Mesenchymal stem cell (in vitro differentiated cells and primary cell): ENCODE measurements at regions not wholly inside any gene's neighbourhood (a gene's known extent, or its start where the extent isn't known, plus 50 kb on each side); places are given as distances from the start of the nearest gene placed in this dataset.
"Not testable (repeated sequence)": the region's sequence is repeated elsewhere in the genome, so short reads cannot be mapped to it uniquely, and the experiment has no call there.

Experiments used
- DNase-seq: peaks from one replicate; pipeline ENCODE4 v3.0.0-alpha.2; 2013
- H2AFZ ChIP-seq: one replicate; pipeline ENCODE4 v1.6.1; 2013; ENCODE audit warnings: low read depth, mild to moderate bottlenecking, control low read depth, inconsistent platforms, low read length, moderate library complexity
- H2AK5ac ChIP-seq: 2 replicates; pipeline ENCODE4 v1.6.1; 2013; ENCODE audit warnings: low read length, moderate library complexity, mild to moderate bottlenecking, inconsistent platforms; ENCODE audit not compliant: severe bottlenecking
- H2BK120ac ChIP-seq: one replicate; pipeline ENCODE4 v1.6.1; 2013; ENCODE audit warnings: low read depth, mild to moderate bottlenecking, inconsistent platforms, low read length, moderate library complexity
- H2BK12ac ChIP-seq, 2 experiments: one replicate each; pipeline ENCODE4 v1.6.1; 2013; ENCODE audit warnings: inconsistent platforms in 2 of 2, low read length in 2 of 2, mild to moderate bottlenecking in 2 of 2, moderate library complexity in 2 of 2, control low read depth in 1 of 2
- H2BK15ac ChIP-seq: one replicate; pipeline ENCODE4 v1.6.1; 2013; ENCODE audit warnings: mild to moderate bottlenecking, low read depth, inconsistent platforms; ENCODE audit not compliant: poor library complexity, severe bottlenecking
- H2BK5ac ChIP-seq: 2 replicates; pipeline ENCODE4 v1.6.1; 2013; ENCODE audit warnings: low read depth, mild to moderate bottlenecking, low read length, control low read depth, inconsistent platforms; ENCODE audit not compliant: poor library complexity, severe bottlenecking
- H3K14ac ChIP-seq, 2 experiments: one replicate each; pipeline ENCODE4 v1.6.1; 2013; ENCODE audit warnings: inconsistent platforms in 2 of 2, low read length in 2 of 2, control low read depth in 1 of 2, mild to moderate bottlenecking in 1 of 2, moderate library complexity in 1 of 2
- H3K18ac ChIP-seq, 2 experiments: one replicate each; pipeline ENCODE4 v1.6.1; 2013; ENCODE audit warnings: inconsistent platforms in 2 of 2, low read length in 2 of 2, control low read depth in 1 of 2, low read depth in 1 of 2, mild to moderate bottlenecking in 1 of 2
- H3K23ac ChIP-seq, 2 experiments: one replicate each; pipeline ENCODE4 v1.6.1; 2013; ENCODE audit warnings: inconsistent platforms in 2 of 2, low read length in 2 of 2, mild to moderate bottlenecking in 2 of 2, moderate library complexity in 2 of 2, control low read depth in 1 of 2
- H3K27ac ChIP-seq: 2 replicates; pipeline ENCODE4 v1.5.1; 2013; ENCODE audit warnings: mild to moderate bottlenecking, moderate library complexity, low read length, control low read depth, inconsistent platforms; ENCODE audit not compliant: poor library complexity, severe bottlenecking
- H3K27me3 ChIP-seq, 2 experiments: 2 replicates each; pipeline versions ENCODE4 v1.6.1 to v1.7.0; 2013; ENCODE audit warnings: low read length in 2 of 2, mild to moderate bottlenecking in 2 of 2, moderate library complexity in 2 of 2, control low read depth in 1 of 2, inconsistent platforms in 1 of 2; ENCODE audit not compliant: control insufficient read depth in 1 of 2, insufficient read depth in 1 of 2
- H3K36me3 ChIP-seq, 2 experiments: 2 replicates each; pipeline versions ENCODE4 v1.6.1 to v1.7.0; 2013; ENCODE audit warnings: low read length in 2 of 2, control low read depth in 1 of 2, inconsistent platforms in 1 of 2, low read depth in 1 of 2, mild to moderate bottlenecking in 1 of 2; ENCODE audit not compliant: insufficient read depth in 2 of 2, control insufficient read depth in 1 of 2
- H3K4ac ChIP-seq, 2 experiments: one replicate each; pipeline ENCODE4 v1.6.1; 2013; ENCODE audit warnings: inconsistent platforms in 2 of 2, low read length in 2 of 2, mild to moderate bottlenecking in 2 of 2, moderate library complexity in 2 of 2, control low read depth in 1 of 2, low read depth in 1 of 2
- H3K4me1 ChIP-seq: 2 replicates; pipeline ENCODE4 v1.6.1; 2013; ENCODE audit warnings: low read depth, low read length, control low read depth; ENCODE audit not compliant: control insufficient read depth, insufficient read depth
- H3K4me2 ChIP-seq: 2 replicates; pipeline ENCODE4 v1.6.1; 2013; ENCODE audit warnings: low read length, mild to moderate bottlenecking, inconsistent platforms; ENCODE audit not compliant: poor library complexity, severe bottlenecking
- H3K4me3 ChIP-seq, 2 experiments: 2 replicates each; pipeline versions ENCODE4 v1.5.1 to v1.7.0; 2013; ENCODE audit warnings: low read length in 2 of 2, mild to moderate bottlenecking in 2 of 2, control low read depth in 1 of 2, low read depth in 1 of 2; ENCODE audit not compliant: insufficient read depth in 1 of 2
- H3K79me1 ChIP-seq: replicated peaks from 2 replicates; pipeline ENCODE4 v1.6.1; 2013; ENCODE audit warnings: mild to moderate bottlenecking, control low read depth, low read length, inconsistent platforms; ENCODE audit not compliant: poor library complexity, severe bottlenecking
- H3K9ac ChIP-seq: 2 replicates; pipeline ENCODE4 v1.7.0; 2013; ENCODE audit warnings: mild to moderate bottlenecking, low read length, moderate library complexity
- H3K9me3 ChIP-seq: 2 replicates; pipeline ENCODE4 v1.7.0; 2013; ENCODE audit warnings: mild to moderate bottlenecking, low read length; ENCODE audit not compliant: control insufficient read depth
- H4K8ac ChIP-seq: one replicate; pipeline ENCODE4 v1.6.1; 2013; ENCODE audit warnings: inconsistent platforms, mild to moderate bottlenecking, low read length, moderate library complexity
- H4K91ac ChIP-seq: one replicate; pipeline ENCODE4 v1.6.1; 2013; ENCODE audit warnings: mild to moderate bottlenecking, low read length, inconsistent platforms
- WGBS: methylation state at CpG from one replicate; pipeline ENCODE4 v1.1.7; 2013; ENCODE audit warnings: mixed read lengths; 5-methylcytosine and 5-hydroxymethylcytosine counted together

DNA sequence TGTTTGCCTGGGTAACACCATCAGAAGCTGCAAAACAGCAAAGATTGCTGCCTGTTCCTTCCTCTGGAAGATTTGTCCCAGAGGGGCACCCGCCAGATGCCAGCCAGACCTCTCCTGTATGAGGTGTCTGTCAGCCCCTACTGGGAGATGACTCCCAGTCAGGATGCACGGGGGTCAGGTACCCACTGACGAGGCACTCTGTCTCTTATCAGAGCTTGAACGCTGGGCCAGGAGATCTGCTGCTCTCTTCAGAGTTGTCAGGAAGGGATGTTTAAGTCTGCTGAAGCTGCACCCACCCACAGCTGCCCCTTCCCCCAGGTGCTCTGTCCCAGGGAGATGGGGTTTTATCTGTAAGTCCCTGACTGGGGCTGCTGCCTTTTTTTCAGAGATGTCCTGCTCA, 207.4 kb upstream of the PDE3A start:
- not testable (repeated sequence) for H3K27me3 ChIP-seq, H3K27ac ChIP-seq, H3K4me1 ChIP-seq, H3K4me2 ChIP-seq, H4K91ac ChIP-seq, H2AFZ ChIP-seq, H3K9me3 ChIP-seq, H3K9ac ChIP-seq, H3K23ac ChIP-seq, H2AK5ac ChIP-seq, H2BK5ac ChIP-seq, H3K4ac ChIP-seq, H3K14ac ChIP-seq, H3K4me3 ChIP-seq, H3K36me3 ChIP-seq, H2BK12ac ChIP-seq, H3K79me1 ChIP-seq, H2BK120ac ChIP-seq, H2BK15ac ChIP-seq, DNase-seq, H4K8ac ChIP-seq
- WGBS: 63% methylated on average over 4 of the region's 4 CpGs
- H3K18ac ChIP-seq: peak overlapping the region in 1 of 2 experiments; percentile 21

DNA sequence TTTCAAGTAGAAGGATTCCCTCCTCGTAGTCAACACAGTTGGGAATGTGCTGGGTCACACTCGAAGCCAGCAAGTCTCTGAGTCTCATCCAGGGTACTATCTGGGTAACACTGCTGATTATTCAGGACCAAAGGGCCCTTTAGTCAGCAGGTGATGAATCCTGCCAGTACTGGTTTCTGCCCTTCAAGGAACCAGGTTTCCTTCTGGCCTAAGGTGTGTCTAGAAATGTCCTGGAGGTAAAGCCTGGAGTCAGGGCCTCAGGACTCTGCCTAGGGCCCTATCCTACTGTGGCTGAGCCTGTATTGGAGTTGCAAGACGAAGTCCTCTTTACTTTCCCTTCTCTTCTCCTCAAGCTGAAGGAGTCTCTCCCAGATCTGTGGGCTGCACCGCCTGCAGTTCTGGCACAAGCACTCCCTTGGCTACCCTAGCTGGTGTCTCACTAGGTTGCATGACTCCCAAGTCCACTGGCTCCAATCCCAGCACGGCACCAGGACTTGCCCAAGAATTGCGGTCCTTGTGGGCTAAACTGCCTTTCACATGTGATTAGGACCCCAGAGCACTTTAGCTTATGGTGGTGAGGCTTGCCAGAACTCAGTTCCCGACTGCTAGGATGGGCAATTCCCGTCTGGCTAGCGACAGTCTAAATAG, 193.7 kb upstream of the PDE3A start:
- no peaks in the 10 kb centered on the region for H3K27me3 ChIP-seq
- no peaks in the 10 kb centered on the region for H3K36me3 ChIP-seq
- no peak overlapping the region for H3K4ac ChIP-seq
- no peak overlapping the region for H3K4me3 ChIP-seq
- H3K27ac ChIP-seq: no peak overlapping the region
- H2BK5ac ChIP-seq: no peak overlapping the region
- H2AFZ ChIP-seq: no peak overlapping the region
- no peak overlapping the region for H2BK120ac ChIP-seq
- H4K8ac ChIP-seq: no peak overlapping the region
- H3K79me1 ChIP-seq: no peaks in the 10 kb centered on the region
- no peak for DNase-seq
- H3K9me3 ChIP-seq: no peaks in the 10 kb centered on the region
- no peak overlapping the region for H3K14ac ChIP-seq
- no peak overlapping the region for H3K23ac ChIP-seq
- no peaks in the 10 kb centered on the region for H3K4me1 ChIP-seq
- H3K9ac ChIP-seq: no peak overlapping the region
- no peak overlapping the region for H2BK12ac ChIP-seq
- no peak overlapping the region for H4K91ac ChIP-seq
- H2BK15ac ChIP-seq: no peak overlapping the region
- H3K4me2 ChIP-seq: no peak overlapping the region
- no peak overlapping the region for H3K18ac ChIP-seq
- no peak overlapping the region for H2AK5ac ChIP-seq
- WGBS: 92% methylated on average over 9 of the region's 9 CpGs

DNA sequence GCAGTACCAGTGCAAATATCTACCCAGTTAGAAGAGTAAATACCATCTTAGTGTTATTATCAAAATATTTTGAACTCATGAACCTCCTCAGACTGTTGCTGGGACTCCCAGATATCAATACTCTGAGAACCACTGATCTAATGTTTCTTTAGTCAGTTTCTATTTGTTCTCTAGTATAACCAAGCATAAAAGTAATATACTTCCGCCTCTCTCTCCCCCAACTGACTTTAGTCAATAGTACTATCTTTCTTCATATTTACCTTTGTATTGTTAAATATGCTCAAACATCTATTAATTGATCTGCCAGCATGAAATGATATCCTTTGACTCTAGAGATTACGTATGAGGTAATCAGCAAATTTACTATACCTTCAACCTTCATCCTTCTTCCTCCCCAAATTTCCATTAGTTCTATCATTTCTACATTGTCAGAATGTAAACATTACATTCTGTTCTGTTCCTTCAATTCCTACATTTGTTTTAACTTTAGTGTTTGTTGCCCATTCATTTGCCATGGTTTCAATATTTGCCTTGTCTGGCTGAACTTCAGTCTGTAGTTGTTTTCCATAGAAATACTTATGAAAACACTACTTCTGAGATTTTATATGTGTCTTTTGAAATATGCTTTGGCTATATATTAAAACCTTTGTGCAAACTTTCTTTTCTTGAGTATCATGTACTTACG, 192.5 kb upstream of the PDE3A start:
- H2AK5ac ChIP-seq: no peak overlapping the region
- H3K4ac ChIP-seq: no peak overlapping the region
- H3K4me1 ChIP-seq: no peaks in the 10 kb centered on the region
- H3K36me3 ChIP-seq: no peaks in the 10 kb centered on the region
- DNase-seq: no peak
- no peak overlapping the region for H3K14ac ChIP-seq
- no peak overlapping the region for H2BK12ac ChIP-seq
- H2BK5ac ChIP-seq: no peak overlapping the region
- H3K23ac ChIP-seq: no peak overlapping the region
- H3K4me3 ChIP-seq: no peak overlapping the region
- H3K4me2 ChIP-seq: no peak overlapping the region
- no peak overlapping the region for H3K9ac ChIP-seq
- no peak overlapping the region for H3K27ac ChIP-seq
- H3K79me1 ChIP-seq: no peaks in the 10 kb centered on the region
- H4K8ac ChIP-seq: no peak overlapping the region
- no peaks in the 10 kb centered on the region for H3K27me3 ChIP-seq
- no peak overlapping the region for H2BK120ac ChIP-seq
- WGBS: 91% methylated on average over 1 of the region's 3 CpGs
- no peaks in the 10 kb centered on the region for H3K9me3 ChIP-seq
- no peak overlapping the region for H2BK15ac ChIP-seq
- H3K18ac ChIP-seq: no peak overlapping the region
- no peak overlapping the region for H4K91ac ChIP-seq
- H2AFZ ChIP-seq: no peak overlapping the region

DNA sequence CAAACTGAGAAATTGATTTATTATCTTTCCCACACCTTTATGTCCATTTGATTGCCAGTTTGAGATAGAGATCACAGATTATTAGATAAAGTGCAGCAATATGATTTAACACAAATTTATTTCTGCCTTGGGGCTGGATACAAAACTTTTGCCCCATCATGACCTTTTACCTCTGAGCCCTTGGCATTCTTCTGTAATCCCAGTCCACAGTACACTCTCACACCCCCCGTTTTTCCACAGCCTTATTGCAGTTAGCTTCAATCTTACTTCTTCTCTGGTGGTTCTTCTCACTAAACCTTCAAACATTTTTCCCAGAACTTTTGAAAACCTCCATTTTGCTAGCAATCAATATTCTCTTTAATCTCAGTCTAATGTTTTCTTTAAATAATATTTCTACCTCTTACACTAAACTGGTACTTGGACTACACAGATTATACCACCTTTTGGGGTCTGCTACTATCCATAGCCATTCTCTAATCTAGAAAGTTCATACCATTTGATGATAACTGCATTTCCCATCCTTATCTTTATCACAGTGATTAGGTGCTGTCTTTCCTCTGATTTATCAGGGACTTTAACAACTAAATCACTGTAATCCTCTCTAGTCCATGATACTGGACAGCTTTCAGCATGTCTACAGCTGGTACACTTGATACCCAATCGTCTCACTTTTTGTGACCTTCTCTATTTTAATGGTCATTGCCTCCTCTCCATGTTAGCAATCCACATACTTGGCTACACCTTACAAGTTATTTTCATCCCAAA, 186.7 kb upstream of the PDE3A start:
- Histone ChIP-seq H3K79me1 (no peaks in the 10 kb centered on the region), H3K27ac (no peak overlapping the region), H3K4me2 (no peak overlapping the region), H4K91ac (no peak overlapping the region), H2BK120ac (no peak overlapping the region), H4K8ac (no peak overlapping the region), H2BK5ac (no peak overlapping the region), H3K27me3 (no peaks in the 10 kb centered on the region), H3K4ac (no peak overlapping the region), H3K4me3 (no peak overlapping the region), H2AFZ (no peak overlapping the region), H3K23ac (no peak overlapping the region), H3K18ac (no peak overlapping the region), H3K9me3 (no peaks in the 10 kb centered on the region), H3K36me3 (no peaks in the 10 kb centered on the region), H2AK5ac (no peak overlapping the region), H2BK15ac (no peak overlapping the region), H3K14ac (no peak overlapping the region), H3K4me1 (no peaks in the 10 kb centered on the region), H3K9ac (no peak overlapping the region), H2BK12ac (no peak overlapping the region)
- DNase-seq: no peak
- 82% methylated on average over 2 of the region's 2 CpGs for WGBS
